AG04450 (cell line): ENCODE measurements at regions not wholly inside any gene's neighbourhood (a gene's known extent, or its start where the extent isn't known, plus 50 kb on each side); places are given as distances from the start of the nearest gene placed in this dataset.

Experiments used
- CTCF ChIA-PET: fragments of 300-600, 350-600 bp; formaldehyde crosslinking; extraction: SDS; loops from one replicate; lab custom pipeline; 2022; ENCODE audit warnings: antibody characterized with exemption, inconsistent platforms; lab: Charles Lee
- POLR2A ChIA-PET: fragments of 350-600 bp; formaldehyde crosslinking; extraction: SDS; loops from one replicate; lab custom pipeline; 2021; ENCODE audit warnings: antibody characterized with exemption, inconsistent platforms; lab: Yijun Ruan, JAX
- DNase-seq: peaks from one replicate; pipeline ENCODE4 v3.0.0-alpha.2; 2011; ENCODE audit warnings: low read depth, low spot score
- H3K27ac ChIP-seq: one replicate; pipeline ENCODE4 v1.5.1; 2012; ENCODE audit warnings: low read depth, low read length, control low read depth
- H3K27me3 ChIP-seq: one replicate; pipeline ENCODE4 v1.6.0; 2012; ENCODE audit warnings: low read length; ENCODE audit not compliant: control insufficient read depth, insufficient read depth
- H3K4me3 ChIP-seq: 2 replicates; pipeline ENCODE4 v1.5.1; 2011; ENCODE audit warnings: mild to moderate bottlenecking, low read depth, low read length, control low read depth
- H3K9me3 ChIP-seq: 2 replicates; pipeline ENCODE4 v1.5.1; 2012; ENCODE audit warnings: low read length; ENCODE audit not compliant: control insufficient read depth, insufficient read depth
- CTCF ChIP-seq: IDR thresholded peaks from 2 replicates; pipeline ENCODE4 v1.5.1; 2011; ENCODE audit warnings: low read depth, low read length, control low read depth, inconsistent platforms

GRCh38 chr2:14925471-14925870 is 293.0 kb downstream of the LRATD1 start:
- H3K27me3 ChIP-seq, result no peaks in the 10 kb centered on the region
- ChIA-PET CTCF (interaction anchor here (0.6 kb wide), 1 partner anchor 98 kb away, joined by 3 read pairs; no protein-coding TSS in a partner anchor), POLR2A (no interaction called here)
- TF ChIP-seq CTCF, result no peak
- H3K9me3 ChIP-seq, result no peaks in the 10 kb centered on the region
- no peak overlapping the region for H3K27ac ChIP-seq
- H3K4me3 ChIP-seq, result no peak overlapping the region
- no peak for DNase-seq

- Histone ChIP-seq H3K27ac (no peak overlapping the region), H3K9me3 (no peaks in the 10 kb centered on the region), H3K4me3 (no peak overlapping the region), H3K27me3 (no peaks in the 10 kb centered on the region)
- ChIA-PET POLR2A (no interaction called here), CTCF (no interaction called here)
- no peak for TF ChIP-seq CTCF
- DNase-seq, result no peak
Observed at GRCh38 chr2:14927021-14927564, 294.6 kb downstream of the LRATD1 start.

- DNase-seq, result no peak
- Histone ChIP-seq H3K9me3 (no peaks in the 10 kb centered on the region), H3K27ac (no peak overlapping the region), H3K4me3 (no peak overlapping the region), H3K27me3 (no peaks in the 10 kb centered on the region)
- no peak for TF ChIP-seq CTCF
- ChIA-PET POLR2A (no interaction called here), CTCF (interaction anchor here (0.6 kb wide), 1 partner anchor 25 kb away, joined by 3 read pairs; no protein-coding TSS in a partner anchor)
Observed at GRCh38 chr2:14928056-14928455, 295.5 kb downstream of the LRATD1 start.

GRCh38 chr2:14930441-14930840 is 297.9 kb downstream of the LRATD1 start:
- TF ChIP-seq CTCF, result no peak
- POLR2A ChIA-PET, result no interaction called here
- CTCF ChIA-PET, result no interaction called here
- no peak overlapping the region for H3K27ac ChIP-seq
- no peak for DNase-seq
- no peaks in the 10 kb centered on the region for H3K9me3 ChIP-seq
- H3K4me3 ChIP-seq, result no peak overlapping the region
- H3K27me3 ChIP-seq, result no peaks in the 10 kb centered on the region

GRCh38 chr2:14932285-14932684 is 299.8 kb downstream of the LRATD1 start:
- no peak overlapping the region for H3K4me3 ChIP-seq
- ChIA-PET CTCF (no interaction called here), POLR2A (no interaction called here)
- no peaks in the 10 kb centered on the region for H3K27me3 ChIP-seq
- TF ChIP-seq CTCF, result no peak
- DNase-seq, result no peak
- no peaks in the 10 kb centered on the region; the same call in 1 of the 2 replicates for H3K9me3 ChIP-seq
- H3K27ac ChIP-seq, result no peak overlapping the region
